H9 (cell line): ENCODE measurements at regions not wholly inside any gene's neighbourhood (a gene's known extent, or its start where the extent isn't known, plus 50 kb on each side); places are given as distances from the start of the nearest gene placed in this dataset.

ENCODE experiments used
- DNase-seq: peaks from one replicate; pipeline ENCODE4 v3.0.0-alpha.2; 2017
- H2AFZ ChIP-seq: one replicate; pipeline ENCODE4 v1.6.1; 2013; ENCODE audit warnings: mild to moderate bottlenecking, low read length, control low read depth, moderate library complexity
- H2AK5ac ChIP-seq: 2 replicates; pipeline ENCODE4 v1.6.1; 2013; ENCODE audit warnings: low read length, control low read depth, mixed read lengths; ENCODE audit not compliant: insufficient read length
- H2BK120ac ChIP-seq: one replicate; pipeline ENCODE4 v1.6.1; 2013; ENCODE audit warnings: low read depth, mild to moderate bottlenecking, low read length, control low read depth, inconsistent platforms; ENCODE audit not compliant: poor library complexity, severe bottlenecking
- H2BK12ac ChIP-seq: 2 replicates; pipeline ENCODE4 v1.6.1; 2013; ENCODE audit warnings: low read length, control low read depth, mixed read lengths, low read depth; ENCODE audit not compliant: insufficient read length
- H2BK15ac ChIP-seq: 2 replicates; pipeline ENCODE4 v1.6.1; 2013; ENCODE audit warnings: low read depth, low read length, control low read depth
- H2BK20ac ChIP-seq: one replicate; pipeline ENCODE4 v1.6.1; 2013; ENCODE audit warnings: low read depth, mild to moderate bottlenecking, low read length, control low read depth, inconsistent platforms; ENCODE audit not compliant: poor library complexity, severe bottlenecking
- H2BK5ac ChIP-seq: 2 replicates; pipeline ENCODE4 v1.6.1; 2013; ENCODE audit warnings: low read length, control low read depth, mixed read lengths; ENCODE audit not compliant: insufficient read length
- H3K14ac ChIP-seq: 2 replicates; pipeline ENCODE4 v1.6.1; 2013; ENCODE audit warnings: low read length, control low read depth; ENCODE audit not compliant: insufficient read depth
- H3K18ac ChIP-seq: 2 replicates; pipeline ENCODE4 v1.6.1; 2013; ENCODE audit warnings: low read depth, mild to moderate bottlenecking, mixed read lengths, low read length, control low read depth; ENCODE audit not compliant: insufficient read length
- H3K23ac ChIP-seq: 2 replicates; pipeline ENCODE4 v1.6.1; 2013; ENCODE audit warnings: low read length, control low read depth, mixed read lengths, low read depth; ENCODE audit not compliant: insufficient read length
- H3K23me2 ChIP-seq: 2 replicates; pipeline ENCODE4 v1.6.1; 2013; ENCODE audit warnings: low read depth, mild to moderate bottlenecking, mixed read lengths, low read length, control low read depth; ENCODE audit not compliant: insufficient read length, poor library complexity, severe bottlenecking
- H3K27ac ChIP-seq: 2 replicates; pipeline ENCODE4 v1.5.1; 2013; ENCODE audit warnings: low read length, control low read depth, mixed read lengths, low read depth; ENCODE audit not compliant: insufficient read length
- H3K27me3 ChIP-seq: 2 replicates; pipeline ENCODE4 v1.6.1; 2013; ENCODE audit warnings: low read length, control low read depth, inconsistent platforms; ENCODE audit not compliant: insufficient read depth
- H3K4ac ChIP-seq: 2 replicates; pipeline ENCODE4 v1.6.1; 2013; ENCODE audit warnings: low read depth, mild to moderate bottlenecking, control low read depth, inconsistent platforms, low read length, moderate library complexity
- H3K4me1 ChIP-seq: 2 replicates; pipeline ENCODE4 v1.6.1; 2013; ENCODE audit warnings: low read length, control low read depth, inconsistent platforms; ENCODE audit not compliant: insufficient read depth
- H3K4me2 ChIP-seq: 2 replicates; pipeline ENCODE4 v1.6.1; 2013; ENCODE audit warnings: low read length, control low read depth, mixed read lengths; ENCODE audit not compliant: insufficient read length, insufficient read depth
- H3K56ac ChIP-seq: 2 replicates; pipeline ENCODE4 v1.6.1; 2013; ENCODE audit warnings: low read depth, mild to moderate bottlenecking, mixed read lengths, low read length, control low read depth; ENCODE audit not compliant: insufficient read length
- H3K79me1 ChIP-seq: 2 replicates; pipeline ENCODE4 v1.6.1; 2013; ENCODE audit warnings: low read depth, mild to moderate bottlenecking, moderate library complexity, low read length, control low read depth, inconsistent platforms; ENCODE audit not compliant: insufficient read depth, poor library complexity, severe bottlenecking
- H3K79me2 ChIP-seq: 2 replicates; pipeline ENCODE4 v1.6.1; 2013; ENCODE audit warnings: low read length, control low read depth, inconsistent platforms; ENCODE audit not compliant: insufficient read depth
- H3K9ac ChIP-seq: 2 replicates; pipeline ENCODE4 v1.6.1; 2013; ENCODE audit warnings: low read length, control low read depth, mixed read lengths; ENCODE audit not compliant: insufficient read length; ENCODE audit errors: extremely low read depth
- H3K9me3 ChIP-seq: one replicate; pipeline ENCODE4 v1.6.1; 2013; ENCODE audit warnings: low read depth, low read length, inconsistent platforms; ENCODE audit not compliant: control insufficient read depth
- H3T11ph ChIP-seq: one replicate; pipeline ENCODE4 v1.6.1; 2013; ENCODE audit warnings: mild to moderate bottlenecking, low read length, control low read depth, inconsistent platforms
- H4K20me1 ChIP-seq: one replicate; pipeline ENCODE4 v1.6.1; 2013; ENCODE audit not compliant: control insufficient read depth, insufficient read length, insufficient read depth
- H4K5ac ChIP-seq: 2 replicates; pipeline ENCODE4 v1.6.1; 2013; ENCODE audit warnings: low read depth, mild to moderate bottlenecking, mixed read lengths, low read length, control low read depth; ENCODE audit not compliant: insufficient read length
- H4K8ac ChIP-seq: replicated peaks from 2 replicates; pipeline ENCODE4 v1.6.1; 2013; ENCODE audit warnings: low read length, control low read depth, mixed read lengths, low read depth; ENCODE audit not compliant: insufficient read length
- H4K91ac ChIP-seq: 2 replicates; pipeline ENCODE4 v1.6.1; 2013; ENCODE audit warnings: low read depth, mild to moderate bottlenecking, moderate library complexity, mixed read lengths, low read length, control low read depth; ENCODE audit not compliant: insufficient read length
- H3K27ac Mint-ChIP-seq, 3 experiments: 2 replicates in 2 of 3; 3 replicates in 1 of 3; pipeline ENCODE4 v1.8.0; 2020 to 2021; ENCODE audit warnings: mixed read lengths in 3 of 3, mild to moderate bottlenecking in 1 of 3, moderate library complexity in 1 of 3
- H3K27me3 Mint-ChIP-seq: 2 replicates; pipeline ENCODE4 v1.8.0; 2021; ENCODE audit warnings: low read depth, mild to moderate bottlenecking, moderate library complexity, mixed read lengths
- H3K36me3 Mint-ChIP-seq, 3 experiments: 2 replicates in 2 of 3; 3 replicates in 1 of 3; pipeline ENCODE4 v1.8.0; 2020 to 2021; ENCODE audit warnings: low read depth in 3 of 3, mixed read lengths in 3 of 3; ENCODE audit not compliant: insufficient read depth in 1 of 3
- H3K4me1 Mint-ChIP-seq, 2 experiments: 2 replicates each; pipeline ENCODE4 v1.8.0; 2020; ENCODE audit warnings: mixed read lengths in 2 of 2
- H3K4me3 Mint-ChIP-seq, 2 experiments: 2 replicates in 1 of 2; 3 replicates in 1 of 2; pipeline ENCODE4 v1.8.0; 2020 to 2021; ENCODE audit warnings: mild to moderate bottlenecking in 2 of 2, mixed read lengths in 2 of 2, moderate library complexity in 1 of 2
- H3K9me3 Mint-ChIP-seq, 2 experiments: 2 replicates in 1 of 2; 3 replicates in 1 of 2; pipeline ENCODE4 v1.8.0; 2020; ENCODE audit warnings: mild to moderate bottlenecking in 2 of 2, mixed read lengths in 2 of 2, moderate library complexity in 1 of 2
- TF ChIP-seq, protein P1 (sequence below): fragments of 200-600 bp; sonication (generic); conservative IDR thresholded peaks from 3 replicates; pipeline ENCODE4 v1.8.0; 2021; ENCODE audit warnings: antibody characterized with exemption, mild to moderate bottlenecking

DNA sequence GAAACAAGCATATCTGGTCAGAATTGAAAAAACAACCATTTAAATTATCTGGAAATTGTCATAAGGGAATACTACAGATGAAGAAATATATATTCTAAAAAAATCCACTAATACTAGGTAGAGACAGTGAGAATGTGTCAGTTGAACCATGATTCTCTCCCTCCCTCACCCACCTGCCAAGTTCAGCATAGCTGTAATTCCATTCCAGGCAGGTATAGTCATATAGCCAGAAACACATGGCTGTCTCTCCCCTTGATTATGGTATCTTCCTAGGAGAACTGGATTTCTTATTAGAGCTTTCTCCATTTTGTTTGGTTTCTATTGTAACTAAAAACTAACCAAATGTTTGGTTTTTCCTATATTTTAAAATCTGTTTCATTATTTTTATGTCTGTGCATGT, 509.2 kb downstream of the CDH10 start:
- no peak overlapping the region for H2BK120ac ChIP-seq
- Mint-ChIP-seq H3K4me3 (no peak overlapping the region), H3K9me3 (no peaks in the 10 kb centered on the region), H3K27ac (no peak overlapping the region), H3K36me3 (no peaks in the 10 kb centered on the region), H3K27me3 (no peaks in the 10 kb centered on the region), H3K4me1 (no peaks in the 10 kb centered on the region)
- H3K9ac ChIP-seq, result no peak overlapping the region
- H2AFZ ChIP-seq, result no peak overlapping the region
- no peak overlapping the region for H3K14ac ChIP-seq
- H3K56ac ChIP-seq, result no peak overlapping the region
- no peaks in the 10 kb centered on the region for H3K4me1 ChIP-seq
- TF ChIP-seq, protein P1, sequence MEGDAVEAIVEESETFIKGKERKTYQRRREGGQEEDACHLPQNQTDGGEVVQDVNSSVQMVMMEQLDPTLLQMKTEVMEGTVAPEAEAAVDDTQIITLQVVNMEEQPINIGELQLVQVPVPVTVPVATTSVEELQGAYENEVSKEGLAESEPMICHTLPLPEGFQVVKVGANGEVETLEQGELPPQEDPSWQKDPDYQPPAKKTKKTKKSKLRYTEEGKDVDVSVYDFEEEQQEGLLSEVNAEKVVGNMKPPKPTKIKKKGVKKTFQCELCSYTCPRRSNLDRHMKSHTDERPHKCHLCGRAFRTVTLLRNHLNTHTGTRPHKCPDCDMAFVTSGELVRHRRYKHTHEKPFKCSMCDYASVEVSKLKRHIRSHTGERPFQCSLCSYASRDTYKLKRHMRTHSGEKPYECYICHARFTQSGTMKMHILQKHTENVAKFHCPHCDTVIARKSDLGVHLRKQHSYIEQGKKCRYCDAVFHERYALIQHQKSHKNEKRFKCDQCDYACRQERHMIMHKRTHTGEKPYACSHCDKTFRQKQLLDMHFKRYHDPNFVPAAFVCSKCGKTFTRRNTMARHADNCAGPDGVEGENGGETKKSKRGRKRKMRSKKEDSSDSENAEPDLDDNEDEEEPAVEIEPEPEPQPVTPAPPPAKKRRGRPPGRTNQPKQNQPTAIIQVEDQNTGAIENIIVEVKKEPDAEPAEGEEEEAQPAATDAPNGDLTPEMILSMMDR, result no peak
- H3K23me2 ChIP-seq, result no peaks in the 10 kb centered on the region
- no peak overlapping the region for H2BK20ac ChIP-seq
- no peak overlapping the region for H2BK5ac ChIP-seq
- no peaks in the 10 kb centered on the region for H4K20me1 ChIP-seq
- H3K4ac ChIP-seq, result no peak overlapping the region
- no peak overlapping the region for H4K8ac ChIP-seq
- no peak overlapping the region for H3K23ac ChIP-seq
- H2AK5ac ChIP-seq, result no peak overlapping the region
- no peak overlapping the region for H3T11ph ChIP-seq
- no peaks in the 10 kb centered on the region for H3K27me3 ChIP-seq
- no peak overlapping the region for H4K91ac ChIP-seq
- no peak overlapping the region for H3K4me2 ChIP-seq
- no peaks in the 10 kb centered on the region for H3K9me3 ChIP-seq
- H3K79me2 ChIP-seq, result no peaks in the 10 kb centered on the region
- no peak for DNase-seq
- H3K18ac ChIP-seq, result no peak overlapping the region
- H2BK12ac ChIP-seq, result no peak overlapping the region
- no peak overlapping the region for H4K5ac ChIP-seq
- no peaks in the 10 kb centered on the region for H3K79me1 ChIP-seq
- no peak overlapping the region for H2BK15ac ChIP-seq
- H3K27ac ChIP-seq, result no peak overlapping the region
